ENCODE measurements at regions not wholly inside any gene's neighbourhood (a gene's known extent, or its start where the extent isn't known, plus 50 kb on each side); places are given as distances from the start of the nearest gene placed in this dataset.
A peak's percentile ranks its signal among the peaks of the same experiment; 100 is the strongest.
"Not testable (repeated sequence)": the region's sequence is repeated elsewhere in the genome, so short reads cannot be mapped to it uniquely, and the experiment has no call there.

GRCh38 chr1:56257726-56258125 is 321.6 kb downstream of the PLPP3 start:
- DNase-seq = no peak

- no peak for DNase-seq
Observed at GRCh38 chr1:56256153-56257000, 323.0 kb downstream of the PLPP3 start.

- no peak for DNase-seq
Observed at GRCh38 chr1:56255516-56256152, 323.7 kb downstream of the PLPP3 start.

GRCh38 chr1:56254130-56254529 is 325.2 kb downstream of the PLPP3 start:
- DNase-seq = no peak

GRCh38 chr1:56250809-56251208 is 328.6 kb downstream of the PLPP3 start:
- DNase-seq = no peak

- DNase-seq = peak; percentile 9
Observed at GRCh38 chr1:56249234-56249633, 330.1 kb downstream of the PLPP3 start.

GRCh38 chr1:56248138-56248537 is 331.2 kb downstream of the PLPP3 start:
- DNase-seq = no peak

- DNase-seq = not testable (repeated sequence)
Observed at GRCh38 chr1:56246726-56247125, 332.6 kb downstream of the PLPP3 start.

GRCh38 chr1:56240400-56240799 is 339.0 kb downstream of the PLPP3 start:
- no peak for DNase-seq

- no peak for DNase-seq
Observed at GRCh38 chr1:56237491-56238064, 341.8 kb downstream of the PLPP3 start.

GRCh38 chr1:56236688-56237087 is 342.7 kb downstream of the PLPP3 start:
- no peak for DNase-seq

- DNase-seq = no peak
Observed at GRCh38 chr1:56235909-56236510, 343.4 kb downstream of the PLPP3 start.

- DNase-seq = no peak
Observed at GRCh38 chr1:56229186-56229585, 350.2 kb downstream of the PLPP3 start.

- no peak for DNase-seq
Observed at GRCh38 chr1:56227886-56228285, 351.5 kb downstream of the PLPP3 start.

- DNase-seq = no peak
Observed at GRCh38 chr1:56227401-56227800, 352.0 kb downstream of the PLPP3 start.

GRCh38 chr1:56225964-56226815 is 353.2 kb downstream of the PLPP3 start:
- DNase-seq = no peak

- no peak for DNase-seq
Observed at GRCh38 chr1:56223968-56224367, 355.4 kb downstream of the PLPP3 start.

GRCh38 chr1:56222914-56223540 is 356.3 kb downstream of the PLPP3 start:
- DNase-seq = no peak

- DNase-seq = no peak
Observed at GRCh38 chr1:56220021-56220420, 359.3 kb downstream of the PLPP3 start.

GRCh38 chr1:56218023-56218422 is 361.3 kb downstream of the PLPP3 start:
- no peak for DNase-seq

- no peak for DNase-seq
Observed at GRCh38 chr1:56216218-56216617, 363.1 kb downstream of the PLPP3 start.

- DNase-seq = no peak
Observed at GRCh38 chr1:56215771-56216170, 363.6 kb downstream of the PLPP3 start.

Measured in GDM1 (cell line).